Activated T-cell treated with anti-CD3 and anti-CD28 coated beads, Interleukin-2, amount 50 U/mL, for 72 hours (primary cell): ENCODE measurements at regions not wholly inside any gene's neighbourhood (a gene's known extent, or its start where the extent isn't known, plus 50 kb on each side); places are given as distances from the start of the nearest gene placed in this dataset.
A peak's percentile ranks its signal among the peaks of the same experiment; 100 is the strongest.

ENCODE experiments used
- ATAC-seq, 2 donors: fragments of 150-1000 bp; cut with Tn5 transposase; replicated peaks in 1 of 2; 2 replicates each; pipeline ENCODE4 v1.10.0; 2021; ENCODE audit warnings: moderate library complexity in 2 of 2, mild to moderate bottlenecking in 1 of 2
- DNase-seq, 2 donors: peaks; one replicate each; pipeline ENCODE4 v3.0.0; 2021 to 2022; ENCODE audit warnings: mixed read lengths in 1 of 2
- H3K27ac Mint-ChIP-seq: one replicate; pipeline ENCODE4 v1.8.0; 2022; ENCODE audit warnings: mild to moderate bottlenecking, moderate library complexity, mixed read lengths
- H3K27me3 Mint-ChIP-seq: one replicate; pipeline ENCODE4 v1.8.0; 2022; ENCODE audit warnings: low read depth, mixed read lengths
- H3K36me3 Mint-ChIP-seq, 2 donors: one replicate each; pipeline ENCODE4 v1.8.0; 2022; ENCODE audit warnings: mixed read lengths in 2 of 2, mild to moderate bottlenecking in 1 of 2; ENCODE audit not compliant: insufficient read depth in 2 of 2
- H3K4me1 Mint-ChIP-seq: one replicate; pipeline ENCODE4 v1.8.0; 2022; ENCODE audit warnings: low read depth, mixed read lengths
- H3K4me3 Mint-ChIP-seq, 2 donors: one replicate each; pipeline ENCODE4 v1.8.0; 2022; ENCODE audit warnings: mild to moderate bottlenecking in 2 of 2, mixed read lengths in 2 of 2, moderate library complexity in 2 of 2
- H3K9me3 Mint-ChIP-seq, 2 donors: one replicate each; pipeline ENCODE4 v1.8.0; 2022; ENCODE audit warnings: mixed read lengths in 2 of 2

GRCh38 chr6:41434803-41435481 is 99.5 kb downstream of the NCR2 start:
- no peaks in the 10 kb centered on the region for H3K9me3 Mint-ChIP-seq
- no peak overlapping the region for H3K4me3 Mint-ChIP-seq
- peaks cover 14% of the 10 kb centered on the region for H3K27me3 Mint-ChIP-seq
- DNase-seq (no peak), ATAC-seq (no peak)
- H3K4me1 Mint-ChIP-seq, result peaks cover 11% of the 10 kb centered on the region
- H3K36me3 Mint-ChIP-seq, result no peaks in the 10 kb centered on the region
- H3K27ac Mint-ChIP-seq, result no peak overlapping the region

DNA sequence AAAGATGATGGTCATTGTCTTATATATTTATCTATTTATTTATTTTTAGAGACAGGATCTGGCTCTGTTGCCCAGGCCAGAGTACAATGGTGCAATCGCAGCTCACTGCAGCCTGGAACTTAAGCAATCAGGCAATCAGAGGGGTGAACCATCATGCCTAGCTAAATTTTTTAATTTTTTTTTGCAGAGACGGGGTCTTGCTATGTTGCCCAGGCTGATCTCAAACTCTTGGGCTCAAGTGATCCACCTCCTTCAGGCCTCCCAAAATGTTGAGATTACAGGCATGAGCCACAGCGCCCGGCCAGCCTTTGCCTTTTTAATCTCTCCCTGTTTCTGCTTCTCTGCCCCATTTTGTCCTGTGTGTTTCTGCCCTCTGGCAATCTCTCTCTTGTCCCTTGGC is 102.2 kb downstream of the NCR2 start:
- DNase-seq, result no peak
- H3K27ac Mint-ChIP-seq, result no peak overlapping the region
- no peak for ATAC-seq
- peaks cover 6% of the 10 kb centered on the region for H3K27me3 Mint-ChIP-seq
- H3K4me1 Mint-ChIP-seq, result peaks cover 36% of the 10 kb centered on the region
- H3K36me3 Mint-ChIP-seq, result peaks cover 0 to 2% of the 10 kb centered on the region in 2 donors
- no peak overlapping the region for H3K4me3 Mint-ChIP-seq
- H3K9me3 Mint-ChIP-seq, result no peaks in the 10 kb centered on the region

GRCh38 chr6:41438746-41439145 is 103.3 kb downstream of the NCR2 start:
- no peak overlapping the region for H3K4me3 Mint-ChIP-seq
- DNase-seq (no peak), ATAC-seq (no peak)
- H3K27ac Mint-ChIP-seq, result no peak overlapping the region
- no peaks in the 10 kb centered on the region for H3K9me3 Mint-ChIP-seq
- peaks cover 38% of the 10 kb centered on the region for H3K4me1 Mint-ChIP-seq
- peaks cover 0 to 2% of the 10 kb centered on the region in 2 donors for H3K36me3 Mint-ChIP-seq
- H3K27me3 Mint-ChIP-seq, result peaks cover 3% of the 10 kb centered on the region

- peak; percentile 44 to 47 for DNase-seq
- peak overlapping the region; percentile 49 to 62 for H3K4me3 Mint-ChIP-seq
These were observed 104.4 kb downstream of the NCR2 start for GRCh38 chr6:41439524-41440418.

DNA sequence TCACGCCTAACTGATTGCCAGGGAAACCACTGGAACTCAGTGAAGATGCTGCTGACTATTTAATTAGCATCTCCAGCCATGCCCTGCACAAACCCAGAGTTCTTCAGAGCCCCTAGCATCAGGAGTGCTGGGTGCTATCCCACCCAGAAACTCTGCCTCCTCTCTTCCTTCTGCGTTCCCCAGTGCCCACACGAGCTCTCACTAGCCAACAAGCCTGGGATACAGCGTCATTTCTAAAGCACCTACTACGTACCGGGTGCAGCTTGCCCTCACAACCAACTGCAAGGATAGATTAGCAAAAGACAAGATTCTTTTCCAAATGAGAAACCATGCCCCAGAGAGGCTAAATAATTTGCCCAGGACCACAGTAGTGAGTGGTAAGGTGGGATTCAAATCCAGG is 105.2 kb upstream of the FOXP4 start:
- Mint-ChIP-seq H3K36me3 (peaks cover 0 to 2% of the 10 kb centered on the region in 2 donors), H3K27me3 (peaks cover 10% of the 10 kb centered on the region), H3K4me3 (peak overlapping the region; percentile 29 to 62), H3K9me3 (no peaks in the 10 kb centered on the region), H3K4me1 (peaks cover 38% of the 10 kb centered on the region), H3K27ac (no peak overlapping the region)
- no peak for DNase-seq
- ATAC-seq, result no peak

More at GRCh38 chr6:41439524-41440418, 104.4 kb downstream of the NCR2 start:
- H3K36me3 Mint-ChIP-seq, result peaks cover 0 to 2% of the 10 kb centered on the region in 2 donors
- H3K27ac Mint-ChIP-seq, result peak overlapping the region; percentile 93
- peak; percentile 80 to 84 for ATAC-seq
- peaks cover 38% of the 10 kb centered on the region for H3K4me1 Mint-ChIP-seq
- H3K9me3 Mint-ChIP-seq, result no peaks in the 10 kb centered on the region
- H3K27me3 Mint-ChIP-seq, result peaks cover 10% of the 10 kb centered on the region

DNA sequence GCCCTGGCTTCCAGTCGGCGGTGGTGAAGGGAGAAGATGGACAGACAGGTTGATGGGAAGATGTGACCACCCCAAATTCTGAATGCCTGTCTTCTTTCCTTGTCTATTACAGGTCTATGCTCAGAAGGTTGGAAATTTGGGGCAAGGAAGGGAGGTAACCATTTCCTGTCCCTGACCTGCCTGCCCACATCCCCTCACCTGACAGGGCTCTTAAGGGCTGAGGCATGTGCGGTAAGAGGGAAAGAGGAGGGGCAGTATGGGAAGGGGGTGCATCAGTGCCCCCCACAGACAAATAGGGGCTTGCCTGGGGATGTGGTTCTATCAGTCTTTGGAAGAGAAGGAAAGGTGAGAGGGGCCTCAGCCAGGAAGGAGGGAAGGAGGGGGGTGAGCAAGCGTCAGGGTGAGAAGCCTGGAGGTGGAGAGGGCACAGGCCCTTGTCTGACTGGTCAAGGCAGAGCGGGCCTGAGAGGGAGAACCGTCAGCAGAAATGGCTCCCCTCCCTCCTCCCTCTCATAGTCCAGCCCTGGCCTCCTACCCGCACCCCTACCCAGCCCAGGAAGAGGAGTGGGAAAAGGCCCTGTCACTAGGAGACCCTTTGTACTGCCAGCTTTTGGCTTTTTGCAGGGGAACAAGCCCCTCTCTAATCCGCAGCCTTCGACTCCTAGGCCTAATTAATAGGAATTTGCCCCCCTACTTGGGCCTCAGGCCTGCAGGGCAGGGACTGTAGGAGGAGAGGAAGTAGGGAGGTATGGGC is 104.4 kb upstream of the FOXP4 start:
- Mint-ChIP-seq H3K27me3 (peaks cover 10% of the 10 kb centered on the region), H3K9me3 (no peaks in the 10 kb centered on the region), H3K36me3 (peaks cover 0 to 2% of the 10 kb centered on the region in 2 donors), H3K27ac (no peak overlapping the region), H3K4me1 (peaks cover 38% of the 10 kb centered on the region), H3K4me3 (peak overlapping the region; percentile 16 to 42)
- no peak for ATAC-seq
- no peak for DNase-seq

DNA sequence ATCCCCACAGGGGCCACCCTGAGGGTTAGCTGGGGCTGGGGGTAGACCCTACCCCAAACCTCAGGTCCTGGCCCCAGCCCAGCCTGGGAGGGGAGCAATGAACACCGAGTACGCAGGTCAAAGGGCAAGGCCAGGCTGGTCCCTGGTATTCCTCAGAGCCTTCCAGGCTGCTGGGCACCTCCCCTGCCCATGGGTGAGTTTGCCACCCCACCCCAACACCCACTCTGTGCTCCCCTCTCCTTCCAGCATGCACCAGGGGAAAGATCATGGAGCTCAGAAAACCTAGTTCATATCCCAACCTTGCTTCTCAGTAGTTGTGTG is 103.9 kb upstream of the FOXP4 start:
- ATAC-seq, result no peak
- Mint-ChIP-seq H3K4me3 (no peak overlapping the region), H3K9me3 (no peaks in the 10 kb centered on the region), H3K27me3 (peaks cover 10% of the 10 kb centered on the region), H3K4me1 (peaks cover 38% of the 10 kb centered on the region), H3K36me3 (peaks cover 0 to 2% of the 10 kb centered on the region in 2 donors), H3K27ac (no peak overlapping the region)
- no peak for DNase-seq

GRCh38 chr6:41442800-41443501 is 103.2 kb upstream of the FOXP4 start:
- H3K36me3 Mint-ChIP-seq, result peaks cover 0 to 2% of the 10 kb centered on the region in 2 donors

DNA sequence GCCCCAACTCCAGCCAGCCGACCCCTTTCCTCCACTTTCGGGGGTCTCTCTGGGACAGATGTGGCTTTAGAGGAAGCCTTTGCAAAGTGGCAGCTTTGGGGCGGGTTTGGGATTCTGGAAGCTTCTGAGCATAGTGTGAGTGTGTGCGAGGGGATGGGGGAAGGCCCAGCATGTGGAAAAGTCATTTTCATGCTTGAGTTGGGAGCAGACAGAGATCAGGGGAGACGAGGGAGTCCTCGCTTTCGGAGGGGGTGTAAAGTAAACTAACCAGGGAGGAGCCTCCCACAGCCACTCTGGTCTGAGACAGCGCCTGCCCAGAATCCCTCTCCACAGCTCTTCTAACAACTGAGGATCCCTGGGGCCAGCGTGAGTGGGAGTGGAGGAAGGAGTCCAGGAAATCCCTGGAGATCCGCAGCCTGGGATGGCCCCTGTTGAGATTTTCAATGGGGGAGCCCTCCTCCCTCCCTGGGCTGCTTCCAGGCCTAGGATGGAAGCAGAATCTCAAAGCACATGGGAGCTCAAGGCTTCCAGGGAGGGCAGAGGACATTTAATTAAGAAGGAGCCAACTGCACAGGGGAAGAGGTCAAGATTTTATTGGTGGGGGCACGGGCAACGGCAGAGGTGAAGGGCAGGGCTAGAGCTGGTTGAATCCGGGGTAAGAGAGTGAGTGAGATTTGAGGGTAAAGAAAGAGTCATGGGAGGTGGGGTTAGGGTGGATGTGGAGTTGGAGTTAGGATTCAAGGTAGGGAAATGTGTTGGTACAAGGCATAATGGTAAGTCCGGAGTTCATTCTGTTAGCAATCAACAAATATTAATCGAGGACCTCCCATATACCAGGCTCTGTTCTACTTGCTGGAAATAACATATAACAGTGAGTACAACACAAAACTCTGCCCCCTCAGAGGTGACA is 102.3 kb upstream of the FOXP4 start:
- Mint-ChIP-seq H3K9me3 (no peaks in the 10 kb centered on the region), H3K4me1 (peaks cover 38% of the 10 kb centered on the region), H3K4me3 (no peak overlapping the region), H3K27ac (no peak overlapping the region), H3K27me3 (peaks cover 10% of the 10 kb centered on the region), H3K36me3 (peaks cover 0 to 2% of the 10 kb centered on the region in 2 donors)
- DNase-seq, result no peak
- no peak for ATAC-seq

More at GRCh38 chr6:41442800-41443501, 103.2 kb upstream of the FOXP4 start:
- Mint-ChIP-seq H3K27me3 (peaks cover 10% of the 10 kb centered on the region), H3K27ac (no peak overlapping the region), H3K4me3 (no peak overlapping the region), H3K4me1 (peaks cover 38% of the 10 kb centered on the region), H3K9me3 (no peaks in the 10 kb centered on the region)
- DNase-seq (peak; percentile 22 to 35), ATAC-seq (peak; percentile 31 to 32)

DNA sequence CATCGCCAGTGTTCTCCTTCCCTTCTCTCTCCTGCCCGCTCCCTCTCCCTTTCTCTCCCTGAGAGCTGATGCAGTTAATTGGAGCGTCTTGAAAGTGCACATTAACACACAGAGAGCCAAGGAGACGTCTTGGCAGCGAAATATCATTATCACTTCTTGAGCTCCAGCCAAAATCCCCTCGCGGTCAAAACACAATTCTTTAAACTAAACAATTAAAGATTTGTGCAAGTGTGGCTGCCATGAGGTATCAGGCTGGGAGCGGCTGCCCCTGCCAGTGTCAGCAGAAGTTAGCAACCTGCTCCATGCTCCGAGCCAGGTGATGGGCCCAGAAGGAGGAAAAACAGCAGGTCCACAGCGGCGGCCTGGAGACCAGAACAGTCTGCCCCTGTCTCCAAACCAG is 100.9 kb upstream of the FOXP4 start:
- no peaks in the 10 kb centered on the region for H3K9me3 Mint-ChIP-seq
- ATAC-seq (no peak), DNase-seq (no peak)
- no peaks in the 10 kb centered on the region for H3K36me3 Mint-ChIP-seq
- no peak overlapping the region for H3K27ac Mint-ChIP-seq
- peaks cover 10% of the 10 kb centered on the region for H3K27me3 Mint-ChIP-seq
- H3K4me3 Mint-ChIP-seq, result no peak overlapping the region
- H3K4me1 Mint-ChIP-seq, result peaks cover 25% of the 10 kb centered on the region

DNA sequence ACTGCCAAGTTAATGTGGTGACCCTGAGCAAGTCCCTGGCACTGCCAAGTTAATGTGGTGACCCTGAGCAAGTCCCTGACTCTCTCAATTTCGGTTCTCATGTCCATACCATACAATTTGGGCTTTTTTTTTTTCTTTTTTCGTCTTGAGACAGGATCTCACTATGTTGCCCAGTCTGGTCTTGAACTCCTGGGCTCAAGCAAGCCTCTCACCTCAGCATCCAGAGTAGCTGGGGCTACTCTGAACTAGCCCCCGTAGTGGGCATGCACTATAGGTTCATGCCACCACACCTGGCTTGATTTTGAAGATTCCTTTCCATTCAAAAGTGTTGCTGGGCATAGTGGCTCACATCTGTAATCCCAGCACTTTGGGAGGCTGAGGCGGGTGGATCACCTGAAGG is 100.0 kb upstream of the FOXP4 start:
- Mint-ChIP-seq H3K4me1 (peaks cover 17% of the 10 kb centered on the region), H3K9me3 (no peaks in the 10 kb centered on the region), H3K27ac (no peak overlapping the region), H3K4me3 (no peak overlapping the region), H3K27me3 (peaks cover 10% of the 10 kb centered on the region), H3K36me3 (no peaks in the 10 kb centered on the region)
- ATAC-seq (no peak), DNase-seq (no peak)
